Stromal cell of bone marrow (primary cell): ENCODE measurements at regions not wholly inside any gene's neighbourhood (a gene's known extent, or its start where the extent isn't known, plus 50 kb on each side); places are given as distances from the start of the nearest gene placed in this dataset.

ENCODE experiments used
- DNase-seq: peaks from one replicate; pipeline ENCODE4 v3.0.0-alpha.2; 2012; ENCODE audit warnings: low read depth

- DNase-seq = no peak
Measured at GRCh38 chr6:153625089-153625488, 414.0 kb upstream of the OPRM1 start.

- DNase-seq = no peak
Measured at GRCh38 chr6:153624528-153624927, 414.5 kb upstream of the OPRM1 start.

GRCh38 chr6:153623496-153623895 is 415.5 kb upstream of the OPRM1 start:
- no peak for DNase-seq

- no peak for DNase-seq
Measured at GRCh38 chr6:153621491-153621890, 417.5 kb upstream of the OPRM1 start.

GRCh38 chr6:153621070-153621469 is 418.0 kb upstream of the OPRM1 start:
- DNase-seq = no peak

GRCh38 chr6:153618371-153619322 is 420.4 kb upstream of the OPRM1 start:
- DNase-seq = no peak

GRCh38 chr6:153616506-153616905 is 422.5 kb upstream of the OPRM1 start:
- no peak for DNase-seq

- DNase-seq = no peak
Measured at GRCh38 chr6:153613719-153614455, 425.2 kb upstream of the OPRM1 start.

- no peak for DNase-seq
Measured at GRCh38 chr6:153602401-153602800, 436.6 kb upstream of the OPRM1 start.

- DNase-seq = no peak
Measured at GRCh38 chr6:153599901-153600300, 439.1 kb upstream of the OPRM1 start.

- no peak for DNase-seq
Measured at GRCh38 chr6:153595903-153596302, 443.1 kb upstream of the OPRM1 start.

- no peak for DNase-seq
Measured at GRCh38 chr6:153594871-153595270, 444.2 kb upstream of the OPRM1 start.

- no peak for DNase-seq
Measured at GRCh38 chr6:153591159-153591558, 447.9 kb upstream of the OPRM1 start.

GRCh38 chr6:153590411-153590810 is 448.6 kb upstream of the OPRM1 start:
- no peak for DNase-seq

- DNase-seq = no peak
Measured at GRCh38 chr6:153588330-153588729, 450.7 kb upstream of the OPRM1 start.

- DNase-seq = no peak
Measured at GRCh38 chr6:153583685-153584084, 452.6 kb upstream of the RGS17 start.

- DNase-seq = no peak
Measured at GRCh38 chr6:153580776-153581175, 449.7 kb upstream of the RGS17 start.

- DNase-seq = no peak
Measured at GRCh38 chr6:153575528-153575927, 444.4 kb upstream of the RGS17 start.

- no peak for DNase-seq
Measured at GRCh38 chr6:153574231-153574630, 443.1 kb upstream of the RGS17 start.

GRCh38 chr6:153572371-153572770 is 441.3 kb upstream of the RGS17 start:
- DNase-seq = no peak

- peak; percentile 2 for DNase-seq
Measured at GRCh38 chr6:153568628-153569027, 437.5 kb upstream of the RGS17 start.

- DNase-seq = no peak
Measured at GRCh38 chr6:153564803-153565202, 433.7 kb upstream of the RGS17 start.

GRCh38 chr6:153563001-153563400 is 431.9 kb upstream of the RGS17 start:
- no peak for DNase-seq
